GM19452 (cell line): ENCODE measurements at regions not wholly inside any gene's neighbourhood (a gene's known extent, or its start where the extent isn't known, plus 50 kb on each side); places are given as distances from the start of the nearest gene placed in this dataset.

Source experiments
- ATAC-seq: cut with Tn5 transposase; IDR thresholded peaks from one replicate; pipeline ENCODE4 v1.9.1; 2021; ENCODE audit not compliant: unreplicated experiment

- peak; percentile 80 for ATAC-seq
Measured at GRCh38 chr1:58996341-58997059, 212.7 kb upstream of the JUN start.

GRCh38 chr1:58997060-58997411, 213.2 kb upstream of the JUN start:
- ATAC-seq: peak; percentile 57

- ATAC-seq: no peak
Measured at GRCh38 chr1:58997637-58998036, 213.8 kb upstream of the JUN start.

- no peak for ATAC-seq
Measured at GRCh38 chr1:58999676-59000075, 215.8 kb upstream of the JUN start.

GRCh38 chr1:59004755-59005154, 220.9 kb upstream of the JUN start:
- ATAC-seq: no peak

GRCh38 chr1:59005491-59006288, 221.8 kb upstream of the JUN start:
- ATAC-seq: peak; percentile 48

GRCh38 chr1:59006289-59006658, 222.4 kb upstream of the JUN start:
- ATAC-seq: no peak

- no peak for ATAC-seq
Measured at GRCh38 chr1:59006932-59007331, 223.1 kb upstream of the JUN start.

GRCh38 chr1:59007429-59007819, 223.6 kb upstream of the JUN start:
- ATAC-seq: peak; percentile 28

GRCh38 chr1:59007820-59008598, 224.2 kb upstream of the JUN start:
- peak; percentile 45 for ATAC-seq

- ATAC-seq: no peak
Measured at GRCh38 chr1:59008599-59009347, 224.9 kb upstream of the JUN start.

- ATAC-seq: no peak
Measured at GRCh38 chr1:59011663-59012062, 227.8 kb upstream of the JUN start.

- ATAC-seq: no peak
Measured at GRCh38 chr1:59012378-59012777, 228.5 kb upstream of the JUN start.

- ATAC-seq: peak; percentile 67
Measured at GRCh38 chr1:59013276-59013927, 229.6 kb upstream of the JUN start.

GRCh38 chr1:59013928-59014279, 230.1 kb upstream of the JUN start:
- ATAC-seq: no peak

- ATAC-seq: no peak
Measured at GRCh38 chr1:59014827-59015226, 231.0 kb upstream of the JUN start.

GRCh38 chr1:59015708-59016107, 231.9 kb upstream of the JUN start:
- no peak for ATAC-seq

GRCh38 chr1:59016390-59016789, 232.5 kb upstream of the JUN start:
- ATAC-seq: no peak

GRCh38 chr1:59017501-59018231, 233.8 kb upstream of the JUN start:
- no peak for ATAC-seq

- no peak for ATAC-seq
Measured at GRCh38 chr1:59018446-59018845, 234.6 kb upstream of the JUN start.
